Transverse colon (tissue), 4 donors: ENCODE measurements at regions not wholly inside any gene's neighbourhood (a gene's known extent, or its start where the extent isn't known, plus 50 kb on each side); places are given as distances from the start of the nearest gene placed in this dataset.

ENCODE experiments used
- POLR2A ChIP-seq: fragments of 450-650 bp; IDR thresholded peaks from one replicate; pipeline ENCODE4 v1.6.1; 2016; ENCODE audit warnings: antibody characterized with exemption, mild to moderate bottlenecking, moderate library complexity
- POLR2AphosphoS5 ChIP-seq, 3 donors: sonication (generic); formaldehyde crosslinking; IDR thresholded peaks; one replicate each; pipeline ENCODE4 v1.6.1; 2016; ENCODE audit warnings: antibody characterized with exemption in 3 of 3
- TF ChIP-seq, protein P1 (sequence below), 5 experiments: fragments of 200-600 bp in 3 of 5; fragments of 450-650 bp in 2 of 5; sonication (generic) in 3 of 5; IDR thresholded peaks; 1 replicate in 2 of 5; 2 replicates in 3 of 5; pipeline ENCODE4 v1.5.1; 2016 to 2017; ENCODE audit warnings: antibody characterized with exemption in 5 of 5, inconsistent platforms in 3 of 5, mild to moderate bottlenecking in 2 of 5, moderate library complexity in 1 of 5

GRCh38 chr22:47596176-47596690 is 833.8 kb downstream of the TBC1D22A start:
- TF ChIP-seq, protein P1, sequence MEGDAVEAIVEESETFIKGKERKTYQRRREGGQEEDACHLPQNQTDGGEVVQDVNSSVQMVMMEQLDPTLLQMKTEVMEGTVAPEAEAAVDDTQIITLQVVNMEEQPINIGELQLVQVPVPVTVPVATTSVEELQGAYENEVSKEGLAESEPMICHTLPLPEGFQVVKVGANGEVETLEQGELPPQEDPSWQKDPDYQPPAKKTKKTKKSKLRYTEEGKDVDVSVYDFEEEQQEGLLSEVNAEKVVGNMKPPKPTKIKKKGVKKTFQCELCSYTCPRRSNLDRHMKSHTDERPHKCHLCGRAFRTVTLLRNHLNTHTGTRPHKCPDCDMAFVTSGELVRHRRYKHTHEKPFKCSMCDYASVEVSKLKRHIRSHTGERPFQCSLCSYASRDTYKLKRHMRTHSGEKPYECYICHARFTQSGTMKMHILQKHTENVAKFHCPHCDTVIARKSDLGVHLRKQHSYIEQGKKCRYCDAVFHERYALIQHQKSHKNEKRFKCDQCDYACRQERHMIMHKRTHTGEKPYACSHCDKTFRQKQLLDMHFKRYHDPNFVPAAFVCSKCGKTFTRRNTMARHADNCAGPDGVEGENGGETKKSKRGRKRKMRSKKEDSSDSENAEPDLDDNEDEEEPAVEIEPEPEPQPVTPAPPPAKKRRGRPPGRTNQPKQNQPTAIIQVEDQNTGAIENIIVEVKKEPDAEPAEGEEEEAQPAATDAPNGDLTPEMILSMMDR (IDR thresholded peaks at IDR 0.05): no peak
- TF ChIP-seq POLR2A (no peak), POLR2AphosphoS5 (IDR thresholded peaks at IDR 0.05) (no peak)
